Astrocyte of the spinal cord (primary cell): ENCODE measurements at regions not wholly inside any gene's neighbourhood (a gene's known extent, or its start where the extent isn't known, plus 50 kb on each side); places are given as distances from the start of the nearest gene placed in this dataset.

Experiments used
- DNase-seq: peaks from one replicate; pipeline ENCODE4 v3.0.0; 2011; ENCODE audit warnings: low read depth, low spot score
- H3K4me3 ChIP-seq: 2 replicates; pipeline ENCODE4 v1.5.1; 2011; ENCODE audit warnings: low read depth, mild to moderate bottlenecking, low read length, moderate library complexity
- in situ Hi-C: cut with HindIII; loops from 2 replicates; pipeline ENCODE4 v1.10.0; 2017; ENCODE audit warnings: low sequenced_read_pairs
- TF ChIP-seq, protein P1 (sequence below): IDR thresholded peaks from 2 replicates; pipeline ENCODE4 v1.5.1; 2012; ENCODE audit warnings: low read depth, mild to moderate bottlenecking, low read length, inconsistent platforms

DNA sequence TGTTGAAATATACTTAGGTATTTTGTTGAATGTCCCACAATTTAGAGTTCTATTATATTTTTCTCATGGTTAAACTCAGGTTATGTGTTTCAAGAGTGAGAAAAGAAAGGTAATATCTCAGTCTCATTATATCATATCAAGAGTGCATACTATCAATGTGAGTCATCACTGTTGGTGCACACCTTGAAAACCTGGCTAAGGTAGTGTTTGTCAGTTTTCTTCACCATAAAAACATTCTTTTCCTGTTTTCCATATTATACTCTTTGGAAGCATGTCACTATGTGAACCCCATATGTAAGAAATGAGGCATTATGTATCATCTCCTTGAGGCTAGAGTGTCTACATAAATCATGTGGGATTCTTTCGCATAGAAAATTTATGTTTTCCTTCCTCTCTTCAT lies 307.6 kb upstream of the CTSO start:
- TF ChIP-seq, protein P1, sequence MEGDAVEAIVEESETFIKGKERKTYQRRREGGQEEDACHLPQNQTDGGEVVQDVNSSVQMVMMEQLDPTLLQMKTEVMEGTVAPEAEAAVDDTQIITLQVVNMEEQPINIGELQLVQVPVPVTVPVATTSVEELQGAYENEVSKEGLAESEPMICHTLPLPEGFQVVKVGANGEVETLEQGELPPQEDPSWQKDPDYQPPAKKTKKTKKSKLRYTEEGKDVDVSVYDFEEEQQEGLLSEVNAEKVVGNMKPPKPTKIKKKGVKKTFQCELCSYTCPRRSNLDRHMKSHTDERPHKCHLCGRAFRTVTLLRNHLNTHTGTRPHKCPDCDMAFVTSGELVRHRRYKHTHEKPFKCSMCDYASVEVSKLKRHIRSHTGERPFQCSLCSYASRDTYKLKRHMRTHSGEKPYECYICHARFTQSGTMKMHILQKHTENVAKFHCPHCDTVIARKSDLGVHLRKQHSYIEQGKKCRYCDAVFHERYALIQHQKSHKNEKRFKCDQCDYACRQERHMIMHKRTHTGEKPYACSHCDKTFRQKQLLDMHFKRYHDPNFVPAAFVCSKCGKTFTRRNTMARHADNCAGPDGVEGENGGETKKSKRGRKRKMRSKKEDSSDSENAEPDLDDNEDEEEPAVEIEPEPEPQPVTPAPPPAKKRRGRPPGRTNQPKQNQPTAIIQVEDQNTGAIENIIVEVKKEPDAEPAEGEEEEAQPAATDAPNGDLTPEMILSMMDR, result no peak
- no peak overlapping the region for H3K4me3 ChIP-seq
- DNase-seq, result no peak
- in situ Hi-C loops, result no loop called here

DNA sequence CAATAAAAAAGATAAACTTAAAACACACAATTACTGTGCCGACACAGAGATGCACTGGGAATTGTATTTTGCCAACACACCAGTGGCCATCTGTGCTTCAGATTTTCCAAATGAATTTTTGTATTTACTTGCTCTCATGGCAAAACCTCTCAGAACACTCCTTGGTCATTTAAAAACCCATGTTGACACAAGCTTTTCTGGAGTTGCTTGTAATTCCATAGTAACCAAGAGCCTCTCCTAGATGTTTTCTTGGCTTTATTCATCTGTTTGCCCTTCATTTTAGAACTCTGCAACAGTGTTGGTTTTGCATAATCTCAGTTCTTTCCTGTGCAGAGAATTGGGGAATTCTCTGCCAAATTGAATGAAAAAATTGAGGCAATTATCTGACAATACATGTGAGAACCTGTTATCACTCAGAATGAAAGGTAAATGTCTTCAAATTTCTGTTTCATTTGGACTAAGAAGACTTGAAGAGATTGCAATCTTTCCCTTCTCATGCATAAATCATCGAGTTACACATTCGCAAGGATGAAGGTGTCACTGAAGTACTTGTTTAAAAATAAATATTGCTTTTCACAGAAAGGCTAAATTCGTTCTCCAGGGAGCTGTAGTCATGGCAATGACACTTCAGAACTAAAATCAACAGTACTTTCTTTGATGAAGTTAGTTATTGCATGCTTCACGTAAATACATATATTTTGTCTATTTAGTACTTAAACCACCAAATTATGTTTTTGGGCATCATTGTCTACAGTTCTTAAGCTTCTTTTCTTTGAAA lies 301.8 kb upstream of the CTSO start:
- TF ChIP-seq, protein P1, result no peak
- in situ Hi-C loops, result no loop called here
- H3K4me3 ChIP-seq, result no peak overlapping the region
- DNase-seq, result peak; percentile 2

DNA sequence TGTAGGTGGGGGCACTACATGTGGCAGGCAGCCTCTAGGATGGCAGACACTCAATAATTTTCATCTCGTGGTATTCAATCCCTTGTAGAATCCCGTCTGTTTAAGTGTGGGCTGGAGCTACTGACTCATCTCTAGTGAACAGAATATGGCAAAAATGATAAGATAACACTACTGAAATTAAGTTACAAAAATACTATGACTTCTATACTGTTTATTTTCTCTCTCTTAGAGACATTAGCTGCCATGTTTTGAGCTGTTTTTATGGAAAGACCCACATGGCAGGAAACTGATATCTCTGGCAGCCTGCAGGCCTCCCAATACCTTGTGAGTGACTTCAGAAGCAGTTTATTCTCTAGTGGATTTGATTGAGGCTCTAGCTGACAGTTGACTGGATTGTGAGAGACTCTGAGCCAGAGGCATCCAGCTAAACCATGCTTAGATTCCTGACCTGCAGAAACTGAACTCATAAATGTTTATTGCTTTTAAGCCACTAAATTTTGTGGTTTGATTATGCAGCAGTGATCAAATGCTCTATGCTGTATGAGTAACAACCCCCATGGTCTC lies 298.8 kb upstream of the CTSO start:
- DNase-seq, result peak; percentile 38
- H3K4me3 ChIP-seq, result no peak overlapping the region
- TF ChIP-seq, protein P1, result no peak
- in situ Hi-C loops, result no loop called here

DNA sequence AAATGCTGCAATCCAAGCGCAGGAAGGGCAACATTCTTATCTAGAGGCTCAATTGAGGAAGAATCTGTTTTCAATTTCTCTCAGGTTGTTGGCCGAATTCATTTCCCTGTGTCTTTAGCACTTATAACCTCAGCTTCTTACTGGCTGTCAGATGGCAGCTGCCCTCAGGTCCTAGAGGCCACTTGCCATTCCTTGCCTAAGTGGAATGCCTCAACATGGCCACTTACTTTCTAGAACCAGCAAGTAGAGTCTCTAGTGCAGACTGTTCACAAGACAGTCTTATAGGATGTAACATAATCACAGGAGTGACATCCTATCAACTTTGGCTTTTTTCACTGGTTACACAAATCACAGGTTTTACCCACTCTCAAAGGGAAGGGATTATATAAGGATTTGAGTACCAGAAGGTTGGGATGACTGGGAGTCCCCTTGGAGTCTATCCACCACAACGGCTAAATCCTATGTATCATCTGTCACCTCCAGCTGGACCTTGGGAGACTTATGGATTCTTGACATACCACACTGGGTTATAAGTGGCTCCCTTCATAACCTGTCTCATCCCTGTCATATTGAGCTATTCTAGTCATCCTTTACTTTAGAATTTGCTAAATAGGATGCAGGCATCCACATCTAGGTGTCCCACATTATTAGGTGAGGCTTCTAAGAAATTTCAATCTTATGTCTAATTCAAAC lies 297.9 kb upstream of the CTSO start:
- H3K4me3 ChIP-seq, result no peak overlapping the region
- TF ChIP-seq, protein P1, result no peak
- in situ Hi-C loops, result no loop called here
- DNase-seq, result no peak

DNA sequence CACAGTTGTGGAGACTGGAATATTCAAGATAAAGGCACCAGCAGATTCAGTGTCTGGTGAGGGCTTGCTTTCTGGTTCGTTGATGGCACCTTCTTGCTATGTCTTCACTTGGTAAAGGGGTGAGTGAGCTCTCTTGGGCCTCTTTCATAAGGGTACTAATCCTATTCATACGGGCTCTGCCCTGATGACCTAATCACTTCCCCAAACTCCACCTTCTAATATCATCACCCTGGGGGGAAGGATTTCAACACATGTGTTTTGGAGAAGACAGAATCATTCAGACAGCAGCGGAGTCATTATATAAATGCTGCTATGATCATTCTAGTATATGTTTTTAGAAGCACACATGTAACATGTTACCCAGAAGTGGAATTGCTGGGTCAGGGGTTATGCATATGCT lies 295.3 kb upstream of the CTSO start:
- DNase-seq, result no peak
- TF ChIP-seq, protein P1, result no peak
- in situ Hi-C loops, result no loop called here
- no peak overlapping the region for H3K4me3 ChIP-seq

DNA sequence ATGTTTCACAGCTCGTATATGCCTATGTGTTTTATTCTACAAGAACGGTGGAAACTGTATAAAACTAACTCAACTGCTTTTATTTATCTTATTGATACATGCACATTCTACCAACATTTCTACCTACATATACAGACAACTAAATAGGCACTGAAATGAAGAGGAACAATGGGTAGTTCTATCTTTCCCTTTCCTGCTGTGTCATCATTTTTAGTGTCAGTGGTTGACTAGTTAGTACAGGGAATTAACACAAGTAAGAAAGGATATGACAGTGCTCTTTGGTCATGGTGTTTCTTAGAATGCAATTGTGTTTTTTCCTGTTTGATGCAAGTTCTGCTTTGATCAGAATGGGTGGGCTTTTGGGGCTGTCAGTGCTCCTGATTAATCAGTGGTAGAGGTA lies 293.8 kb upstream of the CTSO start:
- H3K4me3 ChIP-seq, result no peak overlapping the region
- TF ChIP-seq, protein P1, result no peak
- DNase-seq, result no peak
- in situ Hi-C loops, result no loop called here
